NCI-H82 (cell line): ENCODE measurements at regions not wholly inside any gene's neighbourhood (a gene's known extent, or its start where the extent isn't known, plus 50 kb on each side); places are given as distances from the start of the nearest gene placed in this dataset.
A peak's percentile ranks its signal among the peaks of the same experiment; 100 is the strongest.

Experiments
- DNase-seq: peaks from one replicate; lab custom pipeline; 2025; lab: John Stamatoyannopoulos, UW

GRCh38 chr5:163622799-163623198 lies 117.4 kb downstream of the MAT2B start:
- DNase-seq = no peak

- DNase-seq = no peak
These were observed 118.1 kb downstream of the MAT2B start for GRCh38 chr5:163623524-163623923.

GRCh38 chr5:163623986-163624385 lies 118.6 kb downstream of the MAT2B start:
- no peak for DNase-seq

GRCh38 chr5:163624431-163624830 lies 119.0 kb downstream of the MAT2B start:
- DNase-seq = peak; percentile 26

- no peak for DNase-seq
These were observed 121.5 kb downstream of the MAT2B start for GRCh38 chr5:163626904-163627434.

GRCh38 chr5:163631856-163632255 lies 126.4 kb downstream of the MAT2B start:
- DNase-seq = no peak

- peak; percentile 70 for DNase-seq
These were observed 128.6 kb downstream of the MAT2B start for GRCh38 chr5:163633926-163634460.

- no peak for DNase-seq
These were observed 130.2 kb downstream of the MAT2B start for GRCh38 chr5:163635631-163636030.

GRCh38 chr5:163642904-163643303 lies 137.5 kb downstream of the MAT2B start:
- no peak for DNase-seq

GRCh38 chr5:163645421-163646416 lies 140.3 kb downstream of the MAT2B start:
- DNase-seq = no peak

- peak; percentile 90 for DNase-seq
These were observed 144.1 kb downstream of the MAT2B start for GRCh38 chr5:163649514-163649913.

GRCh38 chr5:163653526-163653925 lies 148.1 kb downstream of the MAT2B start:
- DNase-seq = peak; percentile 94

- peak; percentile 98 for DNase-seq
These were observed 153.5 kb downstream of the MAT2B start for GRCh38 chr5:163658702-163659567.

GRCh38 chr5:163659568-163659902 lies 154.1 kb downstream of the MAT2B start:
- DNase-seq = peak; percentile 62

GRCh38 chr5:163660486-163660885 lies 155.1 kb downstream of the MAT2B start:
- DNase-seq = no peak

- no peak for DNase-seq
These were observed 155.9 kb downstream of the MAT2B start for GRCh38 chr5:163661360-163661759.

- no peak for DNase-seq
These were observed 164.6 kb downstream of the MAT2B start for GRCh38 chr5:163670036-163670435.

GRCh38 chr5:163677092-163677491 lies 171.7 kb downstream of the MAT2B start:
- DNase-seq = no peak

GRCh38 chr5:163682234-163682633 lies 176.8 kb downstream of the MAT2B start:
- no peak for DNase-seq

GRCh38 chr5:163687414-163687813 lies 182.0 kb downstream of the MAT2B start:
- DNase-seq = no peak

- DNase-seq = no peak
These were observed 186.7 kb downstream of the MAT2B start for GRCh38 chr5:163692091-163692490.
